GM10248 (cell line): ENCODE measurements at regions not wholly inside any gene's neighbourhood (a gene's known extent, or its start where the extent isn't known, plus 50 kb on each side); places are given as distances from the start of the nearest gene placed in this dataset.

Experiments
- CTCF ChIA-PET: fragments of 300-600 bp; sonication (Branson Sonifier 250); formaldehyde crosslinking; extraction: SDS; loops from one replicate; lab custom pipeline; 2021; ENCODE audit warnings: antibody characterized with exemption; lab: Yijun Ruan, JAX
- POLR2A ChIA-PET: fragments of 350-650 bp; sonication (Branson Sonifier 250); formaldehyde crosslinking; extraction: SDS; loops from one replicate; lab custom pipeline; 2020; ENCODE audit warnings: antibody characterized with exemption; lab: Yijun Ruan, JAX
- DNase-seq: peaks from one replicate; pipeline ENCODE4 v3.0.0; 2012; ENCODE audit errors: extremely low spot score
- CTCF ChIP-seq: IDR thresholded peaks from 2 replicates; pipeline ENCODE4 v1.5.1; 2012; ENCODE audit warnings: mild to moderate bottlenecking, low read depth; ENCODE audit errors: extremely low read depth, missing control alignments, control extremely low read depth

- DNase-seq = no peak
- ChIA-PET POLR2A (no interaction called here), CTCF (interaction anchor here (1.1 to 1.2 kb wide), 2 partner anchors 10 to 14 kb away, joined by 3 read pairs; no protein-coding TSS in a partner anchor)
Measured at GRCh38 chr15:53247041-53247708, 457.0 kb upstream of the ONECUT1 start.

GRCh38 chr15:53246404-53246803 is 456.3 kb upstream of the ONECUT1 start:
- no peak for TF ChIP-seq CTCF
- CTCF ChIA-PET = interaction anchor here (1.1 to 1.2 kb wide), 2 partner anchors 10 to 13 kb away, joined by 3 read pairs; no protein-coding TSS in a partner anchor
- POLR2A ChIA-PET = no interaction called here
- DNase-seq = no peak

More at GRCh38 chr15:53247041-53247708, 457.0 kb upstream of the ONECUT1 start:
- TF ChIP-seq CTCF = no peak

GRCh38 chr15:53233801-53234200 is 443.7 kb upstream of the ONECUT1 start:
- no peak for TF ChIP-seq CTCF
- DNase-seq = no peak
- CTCF ChIA-PET = interaction anchor here (1.3 to 2.9 kb wide), 2 partner anchors 13 to 15 kb away, joined by 3 to 9 read pairs; no protein-coding TSS in a partner anchor
- POLR2A ChIA-PET = no interaction called here

GRCh38 chr15:53230473-53230872 is 440.3 kb upstream of the ONECUT1 start:
- CTCF ChIA-PET = no interaction called here
- no peak for TF ChIP-seq CTCF
- POLR2A ChIA-PET = no interaction called here
- no peak for DNase-seq

GRCh38 chr15:53226559-53226958 is 436.4 kb upstream of the ONECUT1 start:
- ChIA-PET CTCF (interaction anchor here (1.2 to 2.3 kb wide), 2 partner anchors 10 to 19 kb away, joined by 3 to 8 read pairs; no protein-coding TSS in a partner anchor), POLR2A (no interaction called here)
- no peak for TF ChIP-seq CTCF
- no peak for DNase-seq

GRCh38 chr15:53225781-53226180 is 435.6 kb upstream of the ONECUT1 start:
- no peak for DNase-seq
- TF ChIP-seq CTCF = no peak
- CTCF ChIA-PET = no interaction called here
- POLR2A ChIA-PET = no interaction called here

- ChIA-PET POLR2A (no interaction called here), CTCF (no interaction called here)
- no peak for DNase-seq
- no peak for TF ChIP-seq CTCF
Measured at GRCh38 chr15:53224371-53224770, 434.2 kb upstream of the ONECUT1 start.
